Thyroid gland (tissue), 4 donors: ENCODE measurements at regions not wholly inside any gene's neighbourhood (a gene's known extent, or its start where the extent isn't known, plus 50 kb on each side); places are given as distances from the start of the nearest gene placed in this dataset.

Source experiments
- DNase-seq, 2 donors: peaks; one replicate each; pipeline ENCODE4 v3.0.0-alpha.2; 2019
- H3K27ac ChIP-seq, 3 donors: fragments of 200-600 bp; sonication (generic); 1 replicate in 2 of 3; 2 replicates in 1 of 3; pipeline ENCODE4 v1.5.1; 2016 to 2019; ENCODE audit warnings: mild to moderate bottlenecking in 1 of 3, moderate library complexity in 1 of 3
- H3K27me3 ChIP-seq: fragments of 200-600 bp; sonication (generic); one replicate; pipeline ENCODE4 v1.5.1; 2019
- H3K36me3 ChIP-seq, 2 donors: fragments of 200-600 bp; sonication (generic); one replicate each; pipeline ENCODE4 v1.5.1; 2016 to 2019
- H3K4me1 ChIP-seq, 2 donors: fragments of 200-600 bp; sonication (generic); one replicate each; pipeline ENCODE4 v1.5.1; 2017 to 2019
- H3K4me3 ChIP-seq, 3 donors: fragments of 200-600 bp; sonication (generic); replicated peaks in 1 of 3; 1 replicate in 2 of 3; 2 replicates in 1 of 3; pipeline ENCODE4 v1.5.1; 2016; ENCODE audit warnings: mild to moderate bottlenecking in 1 of 3
- H3K9me3 ChIP-seq: fragments of 200-600 bp; sonication (generic); one replicate; pipeline ENCODE4 v1.5.1; 2017
- POLR2A ChIP-seq, 2 donors: fragments of 450-650 bp; IDR thresholded peaks; one replicate each; pipeline ENCODE4 v1.6.1; 2017; ENCODE audit warnings: antibody characterized with exemption in 2 of 2, mild to moderate bottlenecking in 2 of 2, moderate library complexity in 1 of 2
- WGBS, 2 donors: methylation state at CpG; one replicate each; pipeline ENCODE4 v1.1.5; 2017; 5-methylcytosine and 5-hydroxymethylcytosine counted together
- intact Hi-C: fragments of 100-400 bp; cut with DNase I; formaldehyde crosslinking; loops from one replicate; pipeline ENCODE4 v1.15.1; 2023
- TF ChIP-seq, protein P1 (sequence below), 6 experiments: fragments of 200-600 bp in 3 of 6; fragments of 450-650 bp in 3 of 6; sonication (generic) in 3 of 6; IDR thresholded peaks; one replicate each; pipeline ENCODE4 v1.5.1; 2016 to 2019; ENCODE audit warnings: antibody characterized with exemption in 6 of 6, mild to moderate bottlenecking in 2 of 6, inconsistent platforms in 1 of 6, moderate library complexity in 1 of 6

DNA sequence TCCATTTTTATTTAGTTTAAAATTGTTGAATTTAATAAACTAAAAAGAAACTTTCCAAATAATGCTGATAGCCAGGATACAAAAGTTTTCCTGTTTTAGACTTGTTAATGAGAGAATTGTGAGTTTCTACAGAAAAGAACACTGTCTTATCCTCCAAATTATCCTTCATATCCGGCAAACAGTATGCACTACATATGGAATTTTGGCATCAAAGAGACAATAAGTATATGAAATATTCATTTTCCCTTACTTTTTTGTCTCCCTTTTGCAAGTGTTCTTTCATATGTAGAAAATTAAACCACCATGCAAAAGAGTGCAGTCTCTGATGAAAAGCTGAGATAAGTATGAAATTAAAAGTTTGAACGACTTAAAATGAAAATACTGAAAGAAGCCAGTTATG is 159.4 kb downstream of the UBE2E3 start:
- H3K36me3 ChIP-seq: no peaks in the 10 kb centered on the region
- no peaks in the 10 kb centered on the region for H3K27me3 ChIP-seq
- no peak overlapping the region for H3K4me3 ChIP-seq
- TF ChIP-seq POLR2A (IDR thresholded peaks at IDR 0.05): no peak
- TF ChIP-seq, protein P1, sequence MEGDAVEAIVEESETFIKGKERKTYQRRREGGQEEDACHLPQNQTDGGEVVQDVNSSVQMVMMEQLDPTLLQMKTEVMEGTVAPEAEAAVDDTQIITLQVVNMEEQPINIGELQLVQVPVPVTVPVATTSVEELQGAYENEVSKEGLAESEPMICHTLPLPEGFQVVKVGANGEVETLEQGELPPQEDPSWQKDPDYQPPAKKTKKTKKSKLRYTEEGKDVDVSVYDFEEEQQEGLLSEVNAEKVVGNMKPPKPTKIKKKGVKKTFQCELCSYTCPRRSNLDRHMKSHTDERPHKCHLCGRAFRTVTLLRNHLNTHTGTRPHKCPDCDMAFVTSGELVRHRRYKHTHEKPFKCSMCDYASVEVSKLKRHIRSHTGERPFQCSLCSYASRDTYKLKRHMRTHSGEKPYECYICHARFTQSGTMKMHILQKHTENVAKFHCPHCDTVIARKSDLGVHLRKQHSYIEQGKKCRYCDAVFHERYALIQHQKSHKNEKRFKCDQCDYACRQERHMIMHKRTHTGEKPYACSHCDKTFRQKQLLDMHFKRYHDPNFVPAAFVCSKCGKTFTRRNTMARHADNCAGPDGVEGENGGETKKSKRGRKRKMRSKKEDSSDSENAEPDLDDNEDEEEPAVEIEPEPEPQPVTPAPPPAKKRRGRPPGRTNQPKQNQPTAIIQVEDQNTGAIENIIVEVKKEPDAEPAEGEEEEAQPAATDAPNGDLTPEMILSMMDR (IDR thresholded peaks at IDR 0.05): no peak
- no peak for DNase-seq
- intact Hi-C loops: no loop called here
- H3K9me3 ChIP-seq: no peaks in the 10 kb centered on the region
- H3K4me1 ChIP-seq: no peaks in the 10 kb centered on the region
- 85 to 87% methylated on average over 2 of the region's 2 CpGs for WGBS, 2 donors
- H3K27ac ChIP-seq: no peak overlapping the region

DNA sequence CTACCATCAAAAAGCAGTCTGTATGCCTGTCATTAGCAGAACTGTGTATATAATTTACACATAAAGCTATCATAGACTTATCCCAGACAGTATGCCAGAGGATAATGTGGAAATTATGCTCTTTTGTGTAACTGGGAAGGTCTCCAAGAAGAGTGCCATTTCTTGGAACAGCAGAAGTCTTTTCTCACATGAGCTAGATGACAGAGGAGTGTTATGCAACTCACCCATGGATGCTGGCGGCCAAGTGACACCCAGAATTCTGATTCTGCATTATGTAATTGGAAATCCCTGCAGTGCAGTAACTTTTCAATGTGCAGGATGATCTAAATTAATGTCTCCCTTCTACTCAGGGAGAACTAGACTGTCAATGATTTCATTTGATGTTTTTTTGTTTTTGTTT is 160.0 kb downstream of the UBE2E3 start:
- Histone ChIP-seq H3K4me1 (no peaks in the 10 kb centered on the region), H3K4me3 (no peak overlapping the region), H3K36me3 (no peaks in the 10 kb centered on the region), H3K27ac (no peak overlapping the region), H3K9me3 (no peaks in the 10 kb centered on the region), H3K27me3 (no peaks in the 10 kb centered on the region)
- WGBS, 2 donors: 68 to 73% methylated on average over 1 of the region's 1 CpG
- intact Hi-C loops: no loop called here
- no peak for TF ChIP-seq POLR2A (IDR thresholded peaks at IDR 0.05)
- TF ChIP-seq, protein P1 (IDR thresholded peaks at IDR 0.05): no peak
- DNase-seq: no peak

DNA sequence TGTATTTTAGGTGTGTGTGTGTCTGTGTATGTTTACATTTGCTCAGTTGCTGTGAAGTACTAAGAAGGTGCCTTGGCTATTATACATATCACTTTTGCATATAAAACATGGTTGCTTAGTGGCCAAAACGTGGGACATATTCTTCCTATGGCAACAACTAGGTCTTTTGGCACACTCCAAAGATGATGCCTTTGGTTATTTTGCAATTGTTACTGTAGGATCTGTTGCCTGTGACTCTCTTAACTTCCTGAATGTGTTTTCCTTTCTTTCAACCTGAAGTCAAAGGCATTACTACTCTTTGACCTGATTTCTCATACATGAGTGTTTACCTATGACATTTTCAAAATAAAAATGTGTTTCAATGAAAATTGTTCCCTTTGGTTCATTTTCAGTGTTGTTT is 160.5 kb downstream of the UBE2E3 start:
- no peak for DNase-seq
- no peak overlapping the region for H3K27ac ChIP-seq
- H3K9me3 ChIP-seq: no peaks in the 10 kb centered on the region

DNA sequence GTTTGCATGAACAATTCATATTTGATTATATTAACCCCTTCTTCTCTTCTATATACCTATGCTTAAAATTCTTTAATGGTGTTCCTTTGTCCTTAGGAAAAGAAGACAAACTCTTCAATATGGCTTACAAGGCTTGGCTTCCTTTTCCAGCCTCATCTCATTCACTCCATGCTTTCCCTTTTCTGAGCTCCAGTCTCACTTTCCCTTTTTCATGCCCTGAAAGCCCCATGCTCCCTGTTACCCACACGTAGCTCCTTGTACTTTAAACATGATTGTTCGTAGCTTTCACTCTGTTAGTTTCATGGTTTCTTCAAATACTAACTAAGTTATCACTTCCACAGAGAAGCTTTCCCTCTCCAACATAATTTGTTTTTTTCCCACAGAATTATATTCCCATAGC is 161.3 kb downstream of the UBE2E3 start:
- no peak overlapping the region for H3K27ac ChIP-seq
- H3K27me3 ChIP-seq: no peaks in the 10 kb centered on the region
- no peak for DNase-seq
- intact Hi-C loops: no loop called here
- H3K4me1 ChIP-seq: no peaks in the 10 kb centered on the region
- H3K4me3 ChIP-seq: no peak overlapping the region
- TF ChIP-seq, protein P1 (IDR thresholded peaks at IDR 0.05): no peak
- no peak for TF ChIP-seq POLR2A (IDR thresholded peaks at IDR 0.05)
- H3K9me3 ChIP-seq: no peaks in the 10 kb centered on the region
- WGBS, 2 donors: 75 to 80% methylated on average over 2 of the region's 2 CpGs
- no peaks in the 10 kb centered on the region for H3K36me3 ChIP-seq

More for the DNA sequence above, 160.5 kb downstream of the UBE2E3 start:
- H3K4me3 ChIP-seq: no peak overlapping the region
- intact Hi-C loops: no loop called here
- WGBS, 2 donors: 35 to 61% methylated on average over 1 of the region's 1 CpG
- no peaks in the 10 kb centered on the region for H3K27me3 ChIP-seq
- no peak for TF ChIP-seq POLR2A (IDR thresholded peaks at IDR 0.05)
- TF ChIP-seq, protein P1 (IDR thresholded peaks at IDR 0.05): no peak
- no peaks in the 10 kb centered on the region for H3K36me3 ChIP-seq
- H3K4me1 ChIP-seq: no peaks in the 10 kb centered on the region

DNA sequence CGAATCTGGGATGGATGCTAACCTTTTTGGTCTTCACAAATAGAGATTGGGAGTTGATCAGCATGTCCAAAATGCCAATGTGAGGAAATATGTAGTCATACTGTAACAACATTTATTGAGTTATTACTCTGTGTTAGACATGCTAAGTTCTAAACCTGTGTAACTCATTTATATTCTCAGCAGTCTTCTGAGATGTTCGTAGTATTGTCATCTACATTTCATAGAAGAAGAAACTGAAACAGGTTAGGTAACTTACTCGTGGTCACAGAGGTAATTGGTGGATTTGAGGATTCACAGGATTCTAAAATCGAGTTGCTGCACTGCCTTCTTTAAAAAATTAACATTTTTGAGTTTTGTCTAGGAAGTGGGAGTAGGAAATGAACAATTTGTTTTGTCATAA is 162.1 kb downstream of the UBE2E3 start:
- 74 to 81% methylated on average over 4 of the region's 4 CpGs for WGBS, 2 donors
- TF ChIP-seq, protein P1 (IDR thresholded peaks at IDR 0.05): no peak
- DNase-seq: no peak
- no peak overlapping the region for H3K4me3 ChIP-seq
- no peaks in the 10 kb centered on the region for H3K4me1 ChIP-seq
- H3K27ac ChIP-seq: no peak overlapping the region
- intact Hi-C loops: no loop called here
- H3K9me3 ChIP-seq: no peaks in the 10 kb centered on the region
- no peaks in the 10 kb centered on the region for H3K27me3 ChIP-seq
- H3K36me3 ChIP-seq: no peaks in the 10 kb centered on the region
